SK-N-SH treated with all-trans-retinoic acid at 6 μM for 48 hours (cell line): ENCODE measurements at regions not wholly inside any gene's neighbourhood (a gene's known extent, or its start where the extent isn't known, plus 50 kb on each side); places are given as distances from the start of the nearest gene placed in this dataset.

Experiments
- ESRRG ChIP-seq: fragments of 250-450 bp; sonication (Bioruptor Pico); IDR thresholded peaks from 2 replicates; pipeline ENCODE4 v1.6.1; 2021; ENCODE audit warnings: mild to moderate bottlenecking
- TOX ChIP-seq: fragments of 250-450 bp; sonication (Bioruptor Pico); IDR thresholded peaks from 2 replicates; pipeline ENCODE4 v1.8.0; 2021; ENCODE audit warnings: mild to moderate bottlenecking, moderate library complexity, borderline replicate concordance
- TF ChIP-seq, protein P1 (sequence below): fragments of 250-450 bp; sonication (Bioruptor Pico); IDR thresholded peaks from 2 replicates; pipeline ENCODE4 v1.5.1; 2021; ENCODE audit warnings: mild to moderate bottlenecking, moderate library complexity

DNA sequence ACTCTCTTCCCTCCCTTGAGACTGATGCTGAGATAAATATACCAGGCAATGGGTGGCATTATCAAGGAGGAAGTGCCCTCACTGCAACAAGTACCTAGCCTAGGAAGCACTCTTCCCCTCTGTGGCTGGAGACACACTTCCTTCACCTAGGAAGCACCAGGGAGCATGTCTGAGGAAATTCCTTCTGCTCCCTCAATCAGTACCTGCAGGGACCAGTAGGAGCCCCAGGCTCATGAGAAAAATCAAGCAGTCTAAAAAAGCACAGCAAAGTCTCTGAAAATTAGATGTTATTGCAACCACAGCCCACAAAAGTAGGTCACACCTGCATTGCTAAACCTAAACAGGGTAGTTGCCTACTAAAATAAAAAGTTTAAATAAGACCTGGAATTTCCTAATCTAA is 78.2 kb upstream of the TRPM1 start:
- TF ChIP-seq, protein P1, sequence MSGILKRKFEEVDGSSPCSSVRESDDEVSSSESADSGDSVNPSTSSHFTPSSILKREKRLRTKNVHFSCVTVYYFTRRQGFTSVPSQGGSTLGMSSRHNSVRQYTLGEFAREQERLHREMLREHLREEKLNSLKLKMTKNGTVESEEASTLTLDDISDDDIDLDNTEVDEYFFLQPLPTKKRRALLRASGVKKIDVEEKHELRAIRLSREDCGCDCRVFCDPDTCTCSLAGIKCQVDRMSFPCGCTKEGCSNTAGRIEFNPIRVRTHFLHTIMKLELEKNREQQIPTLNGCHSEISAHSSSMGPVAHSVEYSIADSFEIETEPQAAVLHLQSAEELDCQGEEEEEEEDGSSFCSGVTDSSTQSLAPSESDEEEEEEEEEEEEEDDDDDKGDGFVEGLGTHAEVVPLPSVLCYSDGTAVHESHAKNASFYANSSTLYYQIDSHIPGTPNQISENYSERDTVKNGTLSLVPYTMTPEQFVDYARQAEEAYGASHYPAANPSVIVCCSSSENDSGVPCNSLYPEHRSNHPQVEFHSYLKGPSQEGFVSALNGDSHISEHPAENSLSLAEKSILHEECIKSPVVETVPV = no peak
- TF ChIP-seq ESRRG (no peak), TOX (no peak)
